ENCODE measurements at regions not wholly inside any gene's neighbourhood (a gene's known extent, or its start where the extent isn't known, plus 50 kb on each side); places are given as distances from the start of the nearest gene placed in this dataset.

DNA sequence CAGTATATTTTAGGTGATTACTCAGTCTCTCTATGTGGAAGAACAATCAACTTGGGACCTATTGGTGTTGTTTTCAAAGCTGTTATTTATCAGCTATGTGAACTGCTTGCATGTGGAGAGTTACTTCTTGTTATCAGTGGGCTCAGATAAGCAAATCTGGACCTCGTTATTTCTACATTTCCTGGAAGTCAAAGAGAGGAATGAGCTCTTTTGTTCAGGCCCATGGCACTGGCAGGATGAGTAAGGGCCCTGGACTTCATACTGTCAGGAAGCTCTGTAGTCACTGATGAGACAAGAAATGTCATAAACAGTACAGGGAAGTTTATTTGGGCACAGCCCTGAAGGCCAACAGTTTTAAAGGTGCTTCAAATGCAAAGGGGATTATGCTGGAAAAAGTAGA is 760.6 kb upstream of the EPHA5 start:
- no peak for TF ChIP-seq EZH2phosphoT487 (IDR thresholded peaks at IDR 0.05; ENCODE audit: borderline replicate concordance, low read length)
- TF ChIP-seq, protein P1, sequence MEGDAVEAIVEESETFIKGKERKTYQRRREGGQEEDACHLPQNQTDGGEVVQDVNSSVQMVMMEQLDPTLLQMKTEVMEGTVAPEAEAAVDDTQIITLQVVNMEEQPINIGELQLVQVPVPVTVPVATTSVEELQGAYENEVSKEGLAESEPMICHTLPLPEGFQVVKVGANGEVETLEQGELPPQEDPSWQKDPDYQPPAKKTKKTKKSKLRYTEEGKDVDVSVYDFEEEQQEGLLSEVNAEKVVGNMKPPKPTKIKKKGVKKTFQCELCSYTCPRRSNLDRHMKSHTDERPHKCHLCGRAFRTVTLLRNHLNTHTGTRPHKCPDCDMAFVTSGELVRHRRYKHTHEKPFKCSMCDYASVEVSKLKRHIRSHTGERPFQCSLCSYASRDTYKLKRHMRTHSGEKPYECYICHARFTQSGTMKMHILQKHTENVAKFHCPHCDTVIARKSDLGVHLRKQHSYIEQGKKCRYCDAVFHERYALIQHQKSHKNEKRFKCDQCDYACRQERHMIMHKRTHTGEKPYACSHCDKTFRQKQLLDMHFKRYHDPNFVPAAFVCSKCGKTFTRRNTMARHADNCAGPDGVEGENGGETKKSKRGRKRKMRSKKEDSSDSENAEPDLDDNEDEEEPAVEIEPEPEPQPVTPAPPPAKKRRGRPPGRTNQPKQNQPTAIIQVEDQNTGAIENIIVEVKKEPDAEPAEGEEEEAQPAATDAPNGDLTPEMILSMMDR (IDR thresholded peaks at IDR 0.05; ENCODE audit: low read depth, low read length, poor library complexity, severe bottlenecking): no peak
- H3F3A ChIP-seq (ENCODE audit: control insufficient read depth, insufficient read depth): no peaks in the 10 kb centered on the region
- H3K27me3 ChIP-seq (ENCODE audit: control insufficient read depth, low read length): no peaks in the 10 kb centered on the region
- H3K27ac ChIP-seq (ENCODE audit: low read depth, low read length): no peak overlapping the region
- no peaks in the 10 kb centered on the region for H3K79me2 ChIP-seq (ENCODE audit: control insufficient read depth, low read length)
- no peaks in the 10 kb centered on the region for H3K4me1 ChIP-seq (ENCODE audit: control insufficient read depth, low read length)
- H3K9me3 ChIP-seq (ENCODE audit: control insufficient read depth, insufficient read depth, low read length): no peaks in the 10 kb centered on the region
- no peaks in the 10 kb centered on the region for H4K20me1 ChIP-seq (ENCODE audit: control insufficient read depth, insufficient read depth, low read depth, low read length)
- no peaks in the 10 kb centered on the region for H3K9me2 ChIP-seq (replicated peaks; ENCODE audit: control insufficient read depth, low read length)
- H3K36me3 ChIP-seq (ENCODE audit: control insufficient read depth, low read length): no peaks in the 10 kb centered on the region
- H3K4me3 ChIP-seq (ENCODE audit: low read length): no peak overlapping the region
- H3K4me2 ChIP-seq (ENCODE audit: low read length): no peak overlapping the region

DNA sequence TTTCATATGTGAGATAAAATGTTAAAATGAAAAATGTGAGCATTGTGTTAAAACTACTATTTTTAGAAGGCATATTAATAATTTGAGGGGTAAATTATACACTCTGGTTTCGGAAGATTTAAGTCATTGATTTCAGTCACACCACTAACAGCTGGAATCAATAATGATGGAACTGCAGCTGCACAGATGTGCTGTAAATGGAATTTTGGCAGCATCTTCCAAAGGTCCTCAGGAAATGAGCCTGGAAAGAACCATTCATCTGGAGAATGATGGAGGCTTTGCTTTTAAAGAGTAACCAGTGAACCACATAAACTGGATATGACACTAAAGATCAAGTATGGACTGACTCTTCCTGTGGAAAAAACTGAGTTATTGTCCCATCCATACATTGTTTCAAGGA is 759.0 kb upstream of the EPHA5 start:
- Histone ChIP-seq H3K9me2 (replicated peaks; ENCODE audit: control insufficient read depth, low read length) (no peaks in the 10 kb centered on the region), H3K79me2 (ENCODE audit: control insufficient read depth, low read length) (no peaks in the 10 kb centered on the region), H3K4me2 (ENCODE audit: low read length) (no peak overlapping the region), H3K9me3 (ENCODE audit: control insufficient read depth, insufficient read depth, low read length) (no peaks in the 10 kb centered on the region), H3K27me3 (ENCODE audit: control insufficient read depth, low read length) (no peaks in the 10 kb centered on the region), H4K20me1 (ENCODE audit: control insufficient read depth, insufficient read depth, low read depth, low read length) (no peaks in the 10 kb centered on the region), H3K4me1 (ENCODE audit: control insufficient read depth, low read length) (no peaks in the 10 kb centered on the region), H3K27ac (ENCODE audit: low read depth, low read length) (no peak overlapping the region), H3K36me3 (ENCODE audit: control insufficient read depth, low read length) (no peaks in the 10 kb centered on the region), H3F3A (ENCODE audit: control insufficient read depth, insufficient read depth) (no peaks in the 10 kb centered on the region), H3K4me3 (ENCODE audit: low read length) (no peak overlapping the region)
- TF ChIP-seq EZH2phosphoT487 (IDR thresholded peaks at IDR 0.05; ENCODE audit: borderline replicate concordance, low read length): no peak
- TF ChIP-seq, protein P1 (IDR thresholded peaks at IDR 0.05; ENCODE audit: low read depth, low read length, poor library complexity, severe bottlenecking): no peak

DNA sequence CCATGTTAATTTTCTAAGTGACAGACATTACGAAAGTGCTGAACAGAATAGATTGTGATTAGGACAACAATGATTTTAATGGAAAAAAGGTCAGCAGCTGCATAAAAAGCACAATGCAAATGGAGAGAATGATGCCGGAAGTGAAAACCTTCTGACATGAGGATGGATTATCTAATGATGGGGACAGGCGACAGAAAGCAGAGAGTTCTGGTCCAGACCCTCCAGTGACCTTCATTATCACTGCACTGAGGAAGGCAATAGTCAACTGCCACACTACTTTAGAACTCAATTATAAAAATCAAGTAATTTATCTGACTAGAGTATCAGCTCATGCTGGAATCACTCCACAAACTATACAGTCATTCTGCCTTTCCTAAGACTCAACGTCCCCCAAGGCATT is 746.1 kb upstream of the EPHA5 start:
- Histone ChIP-seq H3K79me2 (ENCODE audit: control insufficient read depth, low read length) (no peaks in the 10 kb centered on the region), H3K9me3 (ENCODE audit: control insufficient read depth, insufficient read depth, low read length) (no peaks in the 10 kb centered on the region)

More for the DNA sequence above, 746.1 kb upstream of the EPHA5 start:
- TF ChIP-seq, protein P1 (IDR thresholded peaks at IDR 0.05; ENCODE audit: low read depth, low read length, poor library complexity, severe bottlenecking): no peak
- no peak for TF ChIP-seq EZH2phosphoT487 (IDR thresholded peaks at IDR 0.05; ENCODE audit: borderline replicate concordance, low read length)
- Histone ChIP-seq H3K4me2 (ENCODE audit: low read length) (no peak overlapping the region), H4K20me1 (ENCODE audit: control insufficient read depth, insufficient read depth, low read depth, low read length) (no peaks in the 10 kb centered on the region), H3K27ac (ENCODE audit: low read depth, low read length) (no peak overlapping the region), H3K27me3 (ENCODE audit: control insufficient read depth, low read length) (no peaks in the 10 kb centered on the region), H3F3A (ENCODE audit: control insufficient read depth, insufficient read depth) (no peaks in the 10 kb centered on the region), H3K4me3 (ENCODE audit: low read length) (no peak overlapping the region), H3K4me1 (ENCODE audit: control insufficient read depth, low read length) (no peaks in the 10 kb centered on the region), H3K36me3 (ENCODE audit: control insufficient read depth, low read length) (no peaks in the 10 kb centered on the region), H3K9me2 (replicated peaks; ENCODE audit: control insufficient read depth, low read length) (no peaks in the 10 kb centered on the region)
